Uterus (tissue), 3 donors: ENCODE measurements at regions not wholly inside any gene's neighbourhood (a gene's known extent, or its start where the extent isn't known, plus 50 kb on each side); places are given as distances from the start of the nearest gene placed in this dataset.

ENCODE experiments used
- DNase-seq, 2 donors: peaks; one replicate each; pipeline ENCODE4 v3.0.0-alpha.2; 2019 to 2020
- H3K27ac ChIP-seq, 2 donors: fragments of 200-600 bp; sonication (generic); 1 replicate in 1 of 2; 2 replicates in 1 of 2; pipeline ENCODE4 v1.5.1; 2016 to 2018
- H3K27me3 ChIP-seq, 2 donors: fragments of 200-600 bp; sonication (generic); one replicate each; pipeline ENCODE4 v1.5.1; 2018 to 2019; ENCODE audit warnings: control low read depth in 1 of 2
- H3K36me3 ChIP-seq, 2 donors: fragments of 200-600 bp; sonication (generic); one replicate each; pipeline ENCODE4 v1.5.1; 2019; ENCODE audit warnings: control low read depth in 1 of 2
- H3K4me1 ChIP-seq, 2 donors: fragments of 200-600 bp; sonication (generic); one replicate each; pipeline ENCODE4 v1.5.1; 2018 to 2019; ENCODE audit warnings: control low read depth in 1 of 2
- H3K4me3 ChIP-seq, 2 donors: fragments of 200-600 bp; sonication (generic); 1 replicate in 1 of 2; 2 replicates in 1 of 2; pipeline ENCODE4 v1.5.1; 2018 to 2019; ENCODE audit warnings: mild to moderate bottlenecking in 1 of 2
- H3K9me3 ChIP-seq, 2 donors: fragments of 200-600 bp; sonication (generic); one replicate each; pipeline ENCODE4 v1.5.1; 2019; ENCODE audit warnings: control low read depth in 1 of 2
- POLR2A ChIP-seq, 2 donors: fragments of 450-650 bp; IDR thresholded peaks; one replicate each; pipeline ENCODE4 v1.6.1; 2016; ENCODE audit warnings: antibody characterized with exemption in 2 of 2, mild to moderate bottlenecking in 1 of 2, moderate library complexity in 1 of 2
- intact Hi-C: fragments of 100-400 bp; cut with DNase I; formaldehyde crosslinking; loops from one replicate; pipeline ENCODE4 v1.15.1; 2023; ENCODE audit warnings: low total_unique reads
- TF ChIP-seq, protein P1 (sequence below), 4 experiments: fragments of 200-600 bp in 2 of 4; fragments of 450-650 bp in 2 of 4; sonication (generic) in 2 of 4; IDR thresholded peaks; one replicate each; pipeline ENCODE4 v1.5.1; 2016 to 2019; ENCODE audit warnings: antibody characterized with exemption in 4 of 4, mild to moderate bottlenecking in 2 of 4, moderate library complexity in 1 of 4
- donor health status: DM: yes; HTN: yes; CAD: no.

DNA sequence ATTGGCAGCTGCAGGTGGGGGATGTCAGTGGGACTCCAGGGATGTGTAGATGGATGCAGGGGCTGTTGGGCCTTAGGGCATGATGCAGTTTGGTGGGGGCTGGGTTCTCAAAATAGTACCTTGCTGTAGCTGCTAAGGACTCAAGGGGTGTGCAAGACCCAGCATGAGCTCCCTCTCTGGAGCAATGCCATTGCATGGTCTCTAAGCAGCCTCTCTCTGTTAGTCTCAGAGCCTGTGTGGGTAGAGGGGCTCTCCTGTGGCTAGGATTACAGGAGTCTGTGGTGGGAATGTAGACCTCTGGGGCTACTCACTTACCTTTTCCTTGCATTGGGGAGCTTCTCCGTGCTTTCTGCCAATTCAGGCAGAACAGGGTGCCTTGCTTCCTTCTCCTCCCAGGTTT lies 228.9 kb downstream of the LPIN1 start:
- H3K36me3 ChIP-seq = no peaks in the 10 kb centered on the region
- intact Hi-C loops = no loop called here
- no peak overlapping the region for H3K4me3 ChIP-seq
- no peaks in the 10 kb centered on the region for H3K27me3 ChIP-seq
- no peak for DNase-seq
- H3K27ac ChIP-seq = no peak overlapping the region
- H3K9me3 ChIP-seq = peaks cover 0 to 5% of the 10 kb centered on the region in 2 donors
- TF ChIP-seq, protein P1, sequence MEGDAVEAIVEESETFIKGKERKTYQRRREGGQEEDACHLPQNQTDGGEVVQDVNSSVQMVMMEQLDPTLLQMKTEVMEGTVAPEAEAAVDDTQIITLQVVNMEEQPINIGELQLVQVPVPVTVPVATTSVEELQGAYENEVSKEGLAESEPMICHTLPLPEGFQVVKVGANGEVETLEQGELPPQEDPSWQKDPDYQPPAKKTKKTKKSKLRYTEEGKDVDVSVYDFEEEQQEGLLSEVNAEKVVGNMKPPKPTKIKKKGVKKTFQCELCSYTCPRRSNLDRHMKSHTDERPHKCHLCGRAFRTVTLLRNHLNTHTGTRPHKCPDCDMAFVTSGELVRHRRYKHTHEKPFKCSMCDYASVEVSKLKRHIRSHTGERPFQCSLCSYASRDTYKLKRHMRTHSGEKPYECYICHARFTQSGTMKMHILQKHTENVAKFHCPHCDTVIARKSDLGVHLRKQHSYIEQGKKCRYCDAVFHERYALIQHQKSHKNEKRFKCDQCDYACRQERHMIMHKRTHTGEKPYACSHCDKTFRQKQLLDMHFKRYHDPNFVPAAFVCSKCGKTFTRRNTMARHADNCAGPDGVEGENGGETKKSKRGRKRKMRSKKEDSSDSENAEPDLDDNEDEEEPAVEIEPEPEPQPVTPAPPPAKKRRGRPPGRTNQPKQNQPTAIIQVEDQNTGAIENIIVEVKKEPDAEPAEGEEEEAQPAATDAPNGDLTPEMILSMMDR (IDR thresholded peaks at IDR 0.05) = no peak
- TF ChIP-seq POLR2A (IDR thresholded peaks at IDR 0.05) = no peak
- no peaks in the 10 kb centered on the region for H3K4me1 ChIP-seq

GRCh38 chr2:11976073-11976472 lies 229.6 kb downstream of the LPIN1 start:
- Histone ChIP-seq H3K4me1 (no peaks in the 10 kb centered on the region), H3K27me3 (no peaks in the 10 kb centered on the region), H3K9me3 (peaks cover 0 to 5% of the 10 kb centered on the region in 2 donors), H3K36me3 (no peaks in the 10 kb centered on the region), H3K27ac (no peak overlapping the region), H3K4me3 (no peak overlapping the region)
- intact Hi-C loops = no loop called here
- DNase-seq = no peak
- TF ChIP-seq POLR2A (IDR thresholded peaks at IDR 0.05) = no peak
- TF ChIP-seq, protein P1 (IDR thresholded peaks at IDR 0.05) = no peak

GRCh38 chr2:11977766-11978524 lies 231.5 kb downstream of the LPIN1 start:
- Histone ChIP-seq H3K27me3 (no peaks in the 10 kb centered on the region), H3K4me1 (no peaks in the 10 kb centered on the region), H3K27ac (no peak overlapping the region), H3K4me3 (no peak overlapping the region), H3K9me3 (peaks cover 0 to 5% of the 10 kb centered on the region in 2 donors), H3K36me3 (no peaks in the 10 kb centered on the region)
- TF ChIP-seq, protein P1 (IDR thresholded peaks at IDR 0.05) = no peak
- no peak for TF ChIP-seq POLR2A (IDR thresholded peaks at IDR 0.05)
- intact Hi-C loops = no loop called here
- no peak for DNase-seq

DNA sequence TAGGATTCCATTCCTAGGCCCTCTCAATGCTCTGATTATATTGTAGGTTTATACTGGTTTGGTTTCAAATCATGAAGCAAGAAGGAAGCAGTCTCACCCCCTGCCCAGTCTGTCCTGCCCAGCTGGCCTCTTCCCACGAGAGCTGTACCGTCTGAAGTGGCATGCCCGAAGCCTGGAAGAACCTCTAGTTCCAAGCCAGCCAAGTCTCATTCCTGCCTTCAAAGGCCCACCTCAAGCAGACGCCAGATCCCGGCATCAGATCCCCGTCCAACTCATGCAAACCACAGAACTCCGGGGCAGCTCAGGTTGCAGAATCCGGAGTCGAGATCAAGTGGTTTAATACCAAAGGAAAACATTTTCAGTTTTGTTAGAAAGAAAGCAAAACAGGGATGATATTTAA lies 234.4 kb downstream of the LPIN1 start:
- no peak overlapping the region for H3K27ac ChIP-seq
- H3K4me1 ChIP-seq = no peaks in the 10 kb centered on the region
- no peak for TF ChIP-seq POLR2A (IDR thresholded peaks at IDR 0.05)
- TF ChIP-seq, protein P1 (IDR thresholded peaks at IDR 0.05) = no peak
- H3K9me3 ChIP-seq = no peaks in the 10 kb centered on the region
- no peaks in the 10 kb centered on the region for H3K36me3 ChIP-seq
- H3K4me3 ChIP-seq = no peak overlapping the region
- H3K27me3 ChIP-seq = no peaks in the 10 kb centered on the region
- DNase-seq = no peak
- intact Hi-C loops = no loop called here

GRCh38 chr2:11983401-11983800 lies 237.0 kb downstream of the LPIN1 start:
- H3K9me3 ChIP-seq = no peaks in the 10 kb centered on the region
- TF ChIP-seq, protein P1 (IDR thresholded peaks at IDR 0.05) = no peak
- TF ChIP-seq POLR2A (IDR thresholded peaks at IDR 0.05) = no peak
- no peaks in the 10 kb centered on the region for H3K4me1 ChIP-seq
- no peak overlapping the region for H3K27ac ChIP-seq
- H3K4me3 ChIP-seq = no peak overlapping the region
- intact Hi-C loops = no loop called here
- H3K36me3 ChIP-seq = no peaks in the 10 kb centered on the region
- no peak for DNase-seq
- no peaks in the 10 kb centered on the region for H3K27me3 ChIP-seq
